Activated T-cell treated with anti-CD3 and anti-CD28 coated beads, Interleukin-2, amount 50 U/mL, for 24 hours (primary cell): ENCODE measurements at regions not wholly inside any gene's neighbourhood (a gene's known extent, or its start where the extent isn't known, plus 50 kb on each side); places are given as distances from the start of the nearest gene placed in this dataset.
"Not testable (repeated sequence)": the region's sequence is repeated elsewhere in the genome, so short reads cannot be mapped to it uniquely, and the experiment has no call there.

Experiments used
- DNase-seq: peaks from one replicate; pipeline ENCODE4 v3.0.0-alpha.2; 2020
- H3K27ac Mint-ChIP-seq: 2 replicates; pipeline ENCODE4 v1.8.0; 2020; ENCODE audit warnings: mild to moderate bottlenecking, mixed read lengths
- H3K27me3 Mint-ChIP-seq: 2 replicates; pipeline ENCODE4 v1.8.0; 2020; ENCODE audit warnings: mixed read lengths
- H3K36me3 Mint-ChIP-seq: 2 replicates; pipeline ENCODE4 v1.8.0; 2020; ENCODE audit warnings: low read depth, mixed read lengths
- H3K4me1 Mint-ChIP-seq: 2 replicates; pipeline ENCODE4 v1.8.0; 2020; ENCODE audit warnings: low read depth, mixed read lengths
- H3K4me3 Mint-ChIP-seq: 2 replicates; pipeline ENCODE4 v1.8.0; 2020; ENCODE audit warnings: mild to moderate bottlenecking, moderate library complexity, mixed read lengths
- H3K9me3 Mint-ChIP-seq: 2 replicates; pipeline ENCODE4 v1.8.0; 2020; ENCODE audit warnings: mixed read lengths

DNA sequence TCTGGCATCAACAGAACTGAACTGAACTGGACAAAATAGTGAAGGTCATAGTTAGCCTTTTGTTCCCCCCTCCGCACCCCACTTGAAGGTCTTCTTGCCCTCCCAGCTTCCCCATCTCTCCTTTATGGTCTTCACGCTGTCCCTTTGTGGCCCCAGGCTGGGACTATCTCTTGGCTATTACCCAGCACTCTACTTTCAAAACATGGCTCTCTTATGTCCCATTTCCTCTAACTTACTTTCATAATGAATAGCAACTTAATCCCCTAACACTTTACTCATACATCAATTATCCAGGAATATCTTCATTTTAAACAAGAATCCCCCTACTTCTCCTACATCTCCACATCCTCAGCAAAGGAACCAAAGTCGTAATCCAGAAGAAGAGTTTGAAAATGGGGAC is 135.3 kb upstream of the ITGB1 start:
- Mint-ChIP-seq H3K27ac (no peak overlapping the region), H3K4me3 (no peak overlapping the region), H3K36me3 (peaks cover 9% of the 10 kb centered on the region), H3K4me1 (peaks cover 20% of the 10 kb centered on the region), H3K27me3 (no peaks in the 10 kb centered on the region), H3K9me3 (peaks cover 24% of the 10 kb centered on the region)
- DNase-seq = no peak

GRCh38 chr10:33092596-33092995 is 134.6 kb upstream of the ITGB1 start:
- Mint-ChIP-seq H3K9me3 (peaks cover 27% of the 10 kb centered on the region), H3K36me3 (peaks cover 9% of the 10 kb centered on the region), H3K4me3 (no peak overlapping the region), H3K27ac (no peak overlapping the region), H3K27me3 (no peaks in the 10 kb centered on the region), H3K4me1 (peaks cover 23% of the 10 kb centered on the region)
- no peak for DNase-seq

DNA sequence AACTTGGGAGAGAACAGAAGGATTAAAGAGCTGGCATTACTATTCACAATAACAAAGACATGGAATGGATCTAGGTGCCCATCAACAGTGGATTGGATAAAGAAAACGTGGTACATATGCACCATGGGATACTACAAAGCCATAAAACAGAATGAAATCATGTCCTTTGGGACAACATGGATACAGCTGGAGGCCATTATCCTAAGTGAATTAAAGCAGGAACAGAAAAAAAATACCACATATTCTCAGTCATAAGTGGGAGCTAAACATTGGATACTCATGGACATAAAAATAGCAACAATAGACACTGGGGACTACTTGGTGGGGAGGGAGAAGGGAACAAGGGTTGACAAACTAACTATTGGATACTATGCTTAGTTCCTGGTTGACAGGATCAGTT is 133.2 kb upstream of the ITGB1 start:
- no peak overlapping the region for H3K27ac Mint-ChIP-seq
- H3K4me3 Mint-ChIP-seq = no peak overlapping the region
- peaks cover 27% of the 10 kb centered on the region for H3K9me3 Mint-ChIP-seq
- peaks cover 9% of the 10 kb centered on the region for H3K36me3 Mint-ChIP-seq
- no peak for DNase-seq
- H3K27me3 Mint-ChIP-seq = no peaks in the 10 kb centered on the region
- H3K4me1 Mint-ChIP-seq = peaks cover 33% of the 10 kb centered on the region

DNA sequence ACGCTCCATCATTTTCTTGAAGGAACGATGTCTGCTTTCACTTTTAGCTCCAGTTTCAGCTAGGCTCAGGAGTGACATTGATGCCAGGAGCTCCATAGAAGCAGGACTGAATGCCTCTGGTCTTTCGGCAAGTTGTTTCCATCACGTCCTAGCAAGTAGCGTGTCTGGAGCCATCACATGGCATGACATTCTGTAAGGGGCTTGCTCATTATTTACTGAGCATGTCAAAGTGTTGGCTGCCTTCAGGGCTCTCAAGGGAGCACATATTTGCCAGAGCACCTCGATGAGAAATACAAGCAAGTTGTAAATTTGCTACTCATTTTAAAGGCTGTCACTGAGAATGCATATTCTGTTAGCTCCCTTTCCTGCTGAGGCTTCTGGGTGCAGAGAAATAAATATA is 131.0 kb upstream of the ITGB1 start:
- peaks cover 6% of the 10 kb centered on the region for H3K36me3 Mint-ChIP-seq
- H3K4me3 Mint-ChIP-seq = no peak overlapping the region
- H3K27me3 Mint-ChIP-seq = no peaks in the 10 kb centered on the region

GRCh38 chr10:33087922-33088321 is 129.9 kb upstream of the ITGB1 start:
- Mint-ChIP-seq H3K4me1 (peaks cover 23% of the 10 kb centered on the region), H3K9me3 (peaks cover 15% of the 10 kb centered on the region), H3K27me3 (no peaks in the 10 kb centered on the region), H3K27ac (peak overlapping the region; percentile 34), H3K36me3 (peaks cover 3% of the 10 kb centered on the region), H3K4me3 (no peak overlapping the region)
- DNase-seq = no peak

More for the DNA sequence above, 131.0 kb upstream of the ITGB1 start:
- no peak for DNase-seq
- Mint-ChIP-seq H3K9me3 (peaks cover 20% of the 10 kb centered on the region), H3K4me1 (peaks cover 30% of the 10 kb centered on the region), H3K27ac (no peak overlapping the region)

- Mint-ChIP-seq H3K27me3 (no peaks in the 10 kb centered on the region), H3K4me1 (peaks cover 19% of the 10 kb centered on the region), H3K4me3 (no peak overlapping the region), H3K36me3 (no peaks in the 10 kb centered on the region), H3K9me3 (peaks cover 12% of the 10 kb centered on the region), H3K27ac (no peak overlapping the region)
- DNase-seq = no peak
These were observed 129.1 kb upstream of the ITGB1 start for GRCh38 chr10:33087152-33087551.

DNA sequence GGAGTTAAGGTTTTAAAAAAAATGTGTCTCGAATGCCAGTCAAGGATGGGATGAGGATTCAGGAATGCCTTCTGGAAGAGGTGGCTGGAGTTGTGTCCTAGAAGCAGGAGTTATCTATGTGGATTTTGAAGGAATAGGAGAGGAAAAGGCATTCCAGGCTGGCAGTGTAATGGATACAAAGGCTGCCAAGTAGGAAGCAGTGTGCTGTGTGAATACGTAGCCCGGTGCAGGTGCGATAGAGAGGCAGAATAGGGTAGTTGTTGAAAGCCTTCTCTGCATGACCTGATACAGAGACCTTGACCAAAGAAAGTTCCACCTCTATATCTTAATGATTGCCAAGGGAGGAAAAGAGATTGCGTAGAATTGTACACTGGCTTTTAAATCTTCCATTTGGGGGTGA is 128.1 kb upstream of the ITGB1 start:
- Mint-ChIP-seq H3K27ac (no peak overlapping the region), H3K27me3 (no peaks in the 10 kb centered on the region), H3K4me3 (no peak overlapping the region), H3K4me1 (peaks cover 18% of the 10 kb centered on the region), H3K9me3 (peaks cover 12% of the 10 kb centered on the region), H3K36me3 (no peaks in the 10 kb centered on the region)
- DNase-seq = no peak

DNA sequence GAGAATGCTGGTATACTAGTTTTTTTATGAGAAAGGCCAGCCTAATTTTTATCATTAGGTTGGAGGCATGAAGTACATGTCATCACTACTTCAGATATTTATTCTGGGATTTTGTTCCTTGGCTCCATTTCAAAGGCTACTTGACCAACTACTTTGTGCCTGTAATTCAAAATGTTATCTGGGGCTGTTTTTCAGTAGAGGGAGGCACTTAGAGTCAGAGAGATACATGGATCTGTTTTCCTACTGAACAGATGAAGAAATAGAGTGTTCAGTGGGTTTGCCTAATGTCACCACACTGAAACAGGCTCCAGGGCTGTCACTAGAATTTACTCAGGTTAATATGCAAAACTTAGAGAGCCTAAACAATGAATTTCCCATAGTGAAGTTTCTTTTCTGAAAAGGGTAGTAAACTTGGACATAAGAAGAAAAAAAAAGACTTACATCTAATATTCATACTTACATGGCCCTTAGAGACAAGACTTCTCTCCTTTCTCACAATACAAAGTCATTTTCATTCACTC is 127.3 kb upstream of the ITGB1 start:
- Mint-ChIP-seq H3K27me3 (no peaks in the 10 kb centered on the region), H3K4me3 (no peak overlapping the region), H3K4me1 (peaks cover 19% of the 10 kb centered on the region), H3K27ac (no peak overlapping the region), H3K9me3 (peaks cover 17% of the 10 kb centered on the region), H3K36me3 (no peaks in the 10 kb centered on the region)
- no peak for DNase-seq

DNA sequence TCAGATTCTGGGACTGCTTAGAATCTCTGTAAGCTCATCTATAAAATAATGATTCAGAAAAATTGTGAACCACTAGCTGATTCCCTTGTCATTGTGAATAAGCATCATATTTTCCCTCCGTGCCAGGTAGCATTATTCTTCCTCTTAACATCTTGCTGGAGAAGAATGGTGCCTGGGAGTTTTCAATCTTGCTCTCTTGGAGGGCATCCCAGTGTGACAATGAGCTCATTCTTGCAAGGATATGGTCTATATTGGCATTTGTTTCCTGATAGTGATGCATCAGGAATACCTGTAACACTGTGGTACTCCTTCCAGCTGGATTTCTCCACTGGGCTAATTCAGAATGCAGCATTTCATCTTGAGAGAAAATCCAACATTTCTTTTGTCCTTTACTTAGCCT is 126.4 kb upstream of the ITGB1 start:
- peaks cover 13% of the 10 kb centered on the region for H3K9me3 Mint-ChIP-seq
- no peak overlapping the region for H3K27ac Mint-ChIP-seq
- no peaks in the 10 kb centered on the region for H3K36me3 Mint-ChIP-seq
- DNase-seq = no peak
- H3K4me3 Mint-ChIP-seq = no peak overlapping the region
- no peaks in the 10 kb centered on the region for H3K27me3 Mint-ChIP-seq
- H3K4me1 Mint-ChIP-seq = peaks cover 20% of the 10 kb centered on the region

DNA sequence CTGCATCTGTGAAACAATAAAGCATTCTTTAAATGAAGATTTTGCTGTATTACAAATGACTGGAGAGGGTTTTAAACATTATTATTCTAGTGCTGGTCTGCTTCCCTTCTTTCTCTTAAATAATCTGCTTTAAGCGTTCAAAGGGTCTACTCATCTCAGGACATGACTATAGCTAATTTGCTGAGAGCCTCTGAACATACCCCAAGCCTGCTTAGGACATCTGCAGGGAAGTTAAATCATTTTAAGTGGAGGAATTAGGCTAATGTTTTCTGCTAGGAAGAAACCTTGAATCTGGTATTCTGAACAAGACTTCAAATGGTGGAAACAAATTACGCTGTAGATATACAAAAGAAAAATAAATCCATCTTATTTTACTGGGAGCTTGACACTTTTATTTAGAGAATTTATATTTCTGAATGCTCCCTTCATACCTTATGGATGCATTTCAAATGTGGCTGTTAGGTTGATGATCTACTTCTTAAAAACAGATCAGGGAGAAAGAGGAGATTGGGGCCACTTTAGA is 124.4 kb upstream of the ITGB1 start:
- H3K27me3 Mint-ChIP-seq = no peaks in the 10 kb centered on the region
- H3K27ac Mint-ChIP-seq = no peak overlapping the region
- no peaks in the 10 kb centered on the region for H3K36me3 Mint-ChIP-seq
- H3K9me3 Mint-ChIP-seq = peaks cover 5% of the 10 kb centered on the region
- H3K4me3 Mint-ChIP-seq = no peak overlapping the region
- H3K4me1 Mint-ChIP-seq = peaks cover 14% of the 10 kb centered on the region
- no peak for DNase-seq

DNA sequence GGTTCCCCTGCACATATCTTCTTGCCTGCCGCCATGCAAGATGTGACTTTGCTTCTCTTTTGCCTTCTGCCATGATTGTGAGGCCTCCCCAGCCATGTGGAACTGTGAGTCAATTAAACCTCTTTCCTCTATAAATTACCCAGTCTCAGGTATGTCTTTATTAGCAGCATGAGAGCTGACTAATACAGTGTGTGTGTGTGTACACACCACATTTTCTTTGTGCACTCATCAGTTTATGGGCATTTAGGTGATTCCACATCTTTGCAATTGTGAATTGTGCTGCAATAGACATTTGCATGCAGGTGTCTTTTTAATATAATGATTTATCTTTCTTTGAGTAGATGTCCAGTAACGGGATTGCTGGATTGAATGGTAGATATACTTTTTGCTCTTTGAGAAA is 122.4 kb upstream of the ITGB1 start:
- not testable (repeated sequence) for H3K27ac Mint-ChIP-seq, H3K4me1 Mint-ChIP-seq, DNase-seq, H3K4me3 Mint-ChIP-seq, H3K36me3 Mint-ChIP-seq, H3K27me3 Mint-ChIP-seq, H3K9me3 Mint-ChIP-seq

- Mint-ChIP-seq H3K36me3 (no peaks in the 10 kb centered on the region), H3K27ac (no peak overlapping the region), H3K4me3 (no peak overlapping the region), H3K27me3 (no peaks in the 10 kb centered on the region), H3K9me3 (no peaks in the 10 kb centered on the region), H3K4me1 (no peaks in the 10 kb centered on the region)
- no peak for DNase-seq
These were observed 116.4 kb upstream of the ITGB1 start for GRCh38 chr10:33074443-33074842.

DNA sequence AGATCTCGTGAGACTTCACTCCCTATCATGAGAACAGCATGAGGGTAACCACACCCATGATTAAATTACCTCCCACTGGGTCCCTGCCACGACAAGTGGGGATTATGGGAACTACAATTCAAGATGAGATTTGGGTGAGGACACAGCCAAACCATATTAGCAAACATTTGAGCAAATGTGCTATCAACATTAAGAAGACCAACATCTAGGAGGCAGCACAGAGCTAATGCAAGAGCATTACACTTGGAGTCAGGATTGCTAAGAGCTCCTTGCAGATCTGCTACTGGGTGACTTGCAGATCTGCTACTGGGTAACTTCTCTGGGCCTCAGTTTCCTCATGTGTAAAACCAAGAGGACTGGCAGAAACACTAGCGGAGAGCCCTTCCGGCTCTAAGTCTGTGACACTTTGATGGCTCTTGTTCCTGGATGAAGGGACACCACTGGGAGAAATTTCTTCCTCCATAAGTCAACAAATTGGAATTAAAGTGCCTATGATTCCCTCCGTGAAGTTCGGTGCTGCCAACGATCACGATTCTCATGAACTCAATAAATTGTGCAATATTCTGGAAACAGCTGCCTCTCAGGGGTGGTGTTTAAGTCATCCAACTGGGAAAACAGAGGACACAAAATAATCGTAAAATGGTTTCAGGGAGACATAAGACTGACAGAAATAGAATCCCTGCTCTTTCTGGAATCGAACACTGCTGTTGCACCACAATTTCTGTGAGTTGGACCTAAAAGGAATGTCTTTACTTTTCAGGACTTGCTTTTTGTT is 115.8 kb upstream of the ITGB1 start:
- H3K36me3 Mint-ChIP-seq = no peaks in the 10 kb centered on the region
- H3K4me3 Mint-ChIP-seq = no peak overlapping the region
- DNase-seq = no peak
- H3K9me3 Mint-ChIP-seq = no peaks in the 10 kb centered on the region
- H3K4me1 Mint-ChIP-seq = no peaks in the 10 kb centered on the region
- no peak overlapping the region for H3K27ac Mint-ChIP-seq
- H3K27me3 Mint-ChIP-seq = no peaks in the 10 kb centered on the region

GRCh38 chr10:33071857-33072256 is 113.8 kb upstream of the ITGB1 start:
- Mint-ChIP-seq H3K9me3 (no peaks in the 10 kb centered on the region), H3K27ac (no peak overlapping the region), H3K36me3 (no peaks in the 10 kb centered on the region), H3K4me3 (no peak overlapping the region), H3K4me1 (peaks cover 8% of the 10 kb centered on the region), H3K27me3 (no peaks in the 10 kb centered on the region)
- no peak for DNase-seq

GRCh38 chr10:33070101-33070500 is 112.1 kb upstream of the ITGB1 start:
- no peaks in the 10 kb centered on the region for H3K36me3 Mint-ChIP-seq
- H3K9me3 Mint-ChIP-seq = no peaks in the 10 kb centered on the region
- no peak for DNase-seq
- H3K4me1 Mint-ChIP-seq = peaks cover 8% of the 10 kb centered on the region
- H3K4me3 Mint-ChIP-seq = no peak overlapping the region
- no peaks in the 10 kb centered on the region for H3K27me3 Mint-ChIP-seq
- no peak overlapping the region for H3K27ac Mint-ChIP-seq
